CD14-positive monocyte (primary cell): ENCODE measurements at regions not wholly inside any gene's neighbourhood (a gene's known extent, or its start where the extent isn't known, plus 50 kb on each side); places are given as distances from the start of the nearest gene placed in this dataset.
A peak's percentile ranks its signal among the peaks of the same experiment; 100 is the strongest.

Experiments used
- DNase-seq, 3 donors: peaks; one replicate each; pipeline ENCODE4 v3.0.0-alpha.2; 2011 to 2022
- H2AFZ ChIP-seq: 2 replicates; pipeline ENCODE4 v1.6.0; 2012; ENCODE audit warnings: mild to moderate bottlenecking, low read depth, low read length, inconsistent platforms; ENCODE audit not compliant: insufficient read depth, poor library complexity, severe bottlenecking
- H3K27ac ChIP-seq, 2 donors: 1 replicate in 1 of 2; 2 replicates in 1 of 2; pipeline ENCODE4 v1.5.1; 2012 to 2013; ENCODE audit warnings: low read length in 2 of 2, control low read depth in 1 of 2, inconsistent platforms in 1 of 2, low read depth in 1 of 2, mild to moderate bottlenecking in 1 of 2
- H3K27me3 ChIP-seq, 2 donors: one replicate each; pipeline versions ENCODE4 v1.6.0 to v1.6.1; 2011 to 2013; ENCODE audit warnings: low read length in 2 of 2; ENCODE audit not compliant: control insufficient read depth in 2 of 2, insufficient read depth in 2 of 2
- H3K36me3 ChIP-seq, 2 donors: replicated peaks in 1 of 2; 1 replicate in 1 of 2; 2 replicates in 1 of 2; pipeline versions ENCODE4 v1.5.1 to v1.6.1; 2012 to 2013; ENCODE audit warnings: low read length in 2 of 2, control low read depth in 1 of 2, inconsistent platforms in 1 of 2, mild to moderate bottlenecking in 1 of 2; ENCODE audit not compliant: insufficient read depth in 2 of 2, control insufficient read depth in 1 of 2
- H3K4me1 ChIP-seq, 2 donors: 1 replicate in 1 of 2; 2 replicates in 1 of 2; pipeline versions ENCODE4 v1.5.1 to v1.6.1; 2012 to 2013; ENCODE audit warnings: low read length in 2 of 2, control low read depth in 1 of 2, inconsistent platforms in 1 of 2, mild to moderate bottlenecking in 1 of 2, moderate library complexity in 1 of 2; ENCODE audit not compliant: insufficient read depth in 2 of 2, control insufficient read depth in 1 of 2
- H3K4me2 ChIP-seq: replicated peaks from 2 replicates; pipeline ENCODE3; 2012; ENCODE audit warnings: low read length, moderate library complexity, mild to moderate bottlenecking; ENCODE audit not compliant: poor library complexity, severe bottlenecking; ENCODE audit errors: extremely low read depth
- H3K4me3 ChIP-seq, 3 experiments: fragments of 200-600 bp in 1 of 3; sonication (generic) in 1 of 3; replicated peaks in 1 of 3; 1 replicate in 2 of 3; 2 replicates in 1 of 3; pipeline ENCODE4 v1.5.1; 2011 to 2013; ENCODE audit warnings: low read length in 3 of 3, mild to moderate bottlenecking in 3 of 3, control low read depth in 2 of 3, low read depth in 2 of 3, inconsistent platforms in 1 of 3, moderate library complexity in 1 of 3
- H3K79me2 ChIP-seq: 2 replicates; pipeline ENCODE4 v1.6.0; 2012; ENCODE audit warnings: mild to moderate bottlenecking, control low read depth, inconsistent platforms, low read length, moderate library complexity; ENCODE audit not compliant: insufficient read depth
- H3K9ac ChIP-seq: 2 replicates; pipeline ENCODE4 v1.6.0; 2017; ENCODE audit warnings: low read length, mild to moderate bottlenecking; ENCODE audit not compliant: insufficient read depth, poor library complexity, severe bottlenecking
- H3K9me3 ChIP-seq, 2 donors: replicated peaks in 1 of 2; 1 replicate in 1 of 2; 2 replicates in 1 of 2; pipeline versions ENCODE4 v1.5.1 to v1.6.1; 2012 to 2013; ENCODE audit warnings: low read length in 2 of 2, control low read depth in 1 of 2; ENCODE audit not compliant: control insufficient read depth in 1 of 2, insufficient read depth in 1 of 2
- H4K20me1 ChIP-seq: 2 replicates; pipeline ENCODE4 v1.6.0; 2012; ENCODE audit warnings: mild to moderate bottlenecking, low read length, control low read depth, moderate library complexity; ENCODE audit not compliant: insufficient read depth
- H3K27ac Mint-ChIP-seq, 7 donors: one replicate each; pipeline ENCODE4 v1.8.0; 2020; ENCODE audit warnings: mild to moderate bottlenecking in 7 of 7, mixed read lengths in 7 of 7, moderate library complexity in 6 of 7, inconsistent platforms in 2 of 7
- H3K27me3 Mint-ChIP-seq, 3 donors: one replicate each; pipeline ENCODE4 v1.8.0; 2021 to 2022; ENCODE audit warnings: low read depth in 3 of 3, mild to moderate bottlenecking in 3 of 3, mixed read lengths in 3 of 3, moderate library complexity in 3 of 3, inconsistent platforms in 1 of 3
- H3K36me3 Mint-ChIP-seq, 2 donors: one replicate each; pipeline ENCODE4 v1.8.0; 2020; ENCODE audit warnings: mixed read lengths in 2 of 2, inconsistent platforms in 1 of 2, mild to moderate bottlenecking in 1 of 2
- H3K4me1 Mint-ChIP-seq: one replicate; pipeline ENCODE4 v1.8.0; 2020; ENCODE audit warnings: mild to moderate bottlenecking, mixed read lengths
- H3K4me3 Mint-ChIP-seq, 2 donors: one replicate each; pipeline ENCODE4 v1.8.0; 2020; ENCODE audit warnings: mild to moderate bottlenecking in 2 of 2, mixed read lengths in 2 of 2, moderate library complexity in 1 of 2
- H3K9me3 Mint-ChIP-seq, 7 donors: one replicate each; pipeline ENCODE4 v1.8.0; 2020 to 2022; ENCODE audit warnings: mixed read lengths in 7 of 7, mild to moderate bottlenecking in 6 of 7, moderate library complexity in 6 of 7, inconsistent platforms in 2 of 7
- WGBS: methylation state at CpG from one replicate; pipeline ENCODE4 v1.1.5; 2013; ENCODE audit warnings: missing lambda C conversion rate; ENCODE audit not compliant: insufficient coverage; 5-methylcytosine and 5-hydroxymethylcytosine counted together
- intact Hi-C, 2 donors: fragments of 100-400 bp; cut with micrococcal nuclease; formaldehyde crosslinking; loops; one replicate each; pipeline versions ENCODE4 v1.15.0 to v1.15.1; 2023
- TF ChIP-seq, protein P1 (sequence below): fragments of 200-600 bp; IDR thresholded peaks from one replicate; pipeline ENCODE4 v1.8.0; 2022; ENCODE audit warnings: antibody characterized with exemption, mild to moderate bottlenecking

DNA sequence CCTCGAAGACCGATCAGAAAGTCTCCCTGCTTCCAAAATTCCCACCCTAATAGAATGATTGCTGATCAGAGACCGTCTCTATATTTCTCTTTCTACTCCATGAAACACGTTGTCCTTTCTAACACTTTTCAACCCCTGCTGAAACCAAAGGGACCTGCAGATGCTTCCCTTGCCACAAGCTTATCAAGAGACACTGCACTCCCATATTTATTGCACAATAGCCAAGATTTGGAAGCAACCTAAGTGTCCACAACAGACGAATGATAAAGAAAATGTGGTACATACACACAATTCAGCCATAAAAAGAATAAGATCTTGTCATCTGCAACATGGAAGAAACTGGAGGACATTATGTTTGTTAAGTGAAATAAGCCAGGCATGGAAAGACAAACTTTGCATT is 125.1 kb downstream of the FOXD1 start:
- no peak overlapping the region for H3K27ac ChIP-seq
- H3K27me3 ChIP-seq = peaks cover 16 to 23% of the 10 kb centered on the region in 2 donors
- H3K4me2 ChIP-seq = no peak overlapping the region
- Mint-ChIP-seq H3K9me3 (peaks cover 0 to 6% (median 2%) of the 10 kb centered on the region in 7 donors), H3K4me1 (peaks cover 6% of the 10 kb centered on the region), H3K27me3 (peaks cover 26 to 46% (median 42%) of the 10 kb centered on the region in 3 donors), H3K36me3 (no peaks in the 10 kb centered on the region), H3K4me3 (peak overlapping the region in 1 of 2 donors; percentile 11), H3K27ac (no peak overlapping the region)
- no peaks in the 10 kb centered on the region for H3K36me3 ChIP-seq
- no peak overlapping the region for H3K9ac ChIP-seq
- H4K20me1 ChIP-seq = no peaks in the 10 kb centered on the region
- H3K79me2 ChIP-seq = no peaks in the 10 kb centered on the region
- 90% methylated on average over 4 of the region's 5 CpGs for WGBS
- no peak overlapping the region for H2AFZ ChIP-seq
- peaks cover 5 to 8% of the 10 kb centered on the region in 2 donors for H3K4me1 ChIP-seq
- H3K4me3 ChIP-seq = no peak overlapping the region
- intact Hi-C loops = no loop called here
- TF ChIP-seq, protein P1, sequence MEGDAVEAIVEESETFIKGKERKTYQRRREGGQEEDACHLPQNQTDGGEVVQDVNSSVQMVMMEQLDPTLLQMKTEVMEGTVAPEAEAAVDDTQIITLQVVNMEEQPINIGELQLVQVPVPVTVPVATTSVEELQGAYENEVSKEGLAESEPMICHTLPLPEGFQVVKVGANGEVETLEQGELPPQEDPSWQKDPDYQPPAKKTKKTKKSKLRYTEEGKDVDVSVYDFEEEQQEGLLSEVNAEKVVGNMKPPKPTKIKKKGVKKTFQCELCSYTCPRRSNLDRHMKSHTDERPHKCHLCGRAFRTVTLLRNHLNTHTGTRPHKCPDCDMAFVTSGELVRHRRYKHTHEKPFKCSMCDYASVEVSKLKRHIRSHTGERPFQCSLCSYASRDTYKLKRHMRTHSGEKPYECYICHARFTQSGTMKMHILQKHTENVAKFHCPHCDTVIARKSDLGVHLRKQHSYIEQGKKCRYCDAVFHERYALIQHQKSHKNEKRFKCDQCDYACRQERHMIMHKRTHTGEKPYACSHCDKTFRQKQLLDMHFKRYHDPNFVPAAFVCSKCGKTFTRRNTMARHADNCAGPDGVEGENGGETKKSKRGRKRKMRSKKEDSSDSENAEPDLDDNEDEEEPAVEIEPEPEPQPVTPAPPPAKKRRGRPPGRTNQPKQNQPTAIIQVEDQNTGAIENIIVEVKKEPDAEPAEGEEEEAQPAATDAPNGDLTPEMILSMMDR = no peak
- no peak for DNase-seq
- H3K9me3 ChIP-seq = no peaks in the 10 kb centered on the region

DNA sequence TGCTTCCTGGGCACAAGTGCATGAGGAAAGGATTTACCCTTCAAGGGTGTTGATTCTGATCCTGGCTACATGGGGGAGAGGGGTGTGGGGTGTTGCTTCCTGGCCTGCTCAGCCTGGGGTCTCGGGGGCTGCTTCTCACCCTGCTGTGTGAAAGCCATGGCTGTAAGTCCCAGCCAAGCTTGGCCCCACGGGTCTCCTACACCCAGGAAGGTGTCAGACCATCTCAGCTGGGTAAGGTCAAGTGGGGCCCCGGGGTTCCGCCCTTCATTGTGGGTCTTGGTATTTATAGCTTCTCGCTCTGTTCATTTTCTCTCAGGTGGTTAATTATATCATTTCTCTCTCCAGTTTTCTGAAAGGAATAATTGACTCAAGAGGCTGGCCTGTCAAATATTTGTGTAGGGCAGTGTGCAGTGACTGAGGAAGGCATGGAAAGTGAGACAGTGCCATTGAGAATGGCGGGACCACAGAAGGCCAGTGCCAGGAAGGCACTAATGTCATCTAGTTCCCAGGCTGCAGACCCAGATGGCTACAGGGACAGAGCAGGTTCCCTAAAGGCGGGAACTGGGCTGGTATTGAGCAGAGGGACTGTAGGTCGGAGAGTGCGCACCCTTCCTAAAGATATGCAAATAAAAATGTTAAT is 126.0 kb downstream of the FOXD1 start:
- Mint-ChIP-seq H3K9me3 (peaks cover 0 to 7% (median 2%) of the 10 kb centered on the region in 7 donors), H3K36me3 (no peaks in the 10 kb centered on the region), H3K4me3 (peak overlapping the region in 1 of 2 donors; percentile 31), H3K27me3 (peaks cover 26 to 52% (median 45%) of the 10 kb centered on the region in 3 donors), H3K4me1 (no peaks in the 10 kb centered on the region), H3K27ac (no peak overlapping the region)
- Histone ChIP-seq H3K4me1 (no peaks in the 10 kb centered on the region), H4K20me1 (no peaks in the 10 kb centered on the region), H3K27ac (no peak overlapping the region), H3K9me3 (no peaks in the 10 kb centered on the region), H3K27me3 (peaks cover 22 to 26% of the 10 kb centered on the region in 2 donors), H3K79me2 (no peaks in the 10 kb centered on the region), H3K4me2 (no peak overlapping the region), H3K4me3 (no peak overlapping the region), H3K9ac (no peak overlapping the region), H2AFZ (no peak overlapping the region), H3K36me3 (no peaks in the 10 kb centered on the region)
- TF ChIP-seq, protein P1 = no peak
- intact Hi-C loops = no loop called here
- 60% methylated on average over 2 of the region's 9 CpGs for WGBS
- DNase-seq = no peak
